GM12865 (cell line): ENCODE measurements at regions not wholly inside any gene's neighbourhood (a gene's known extent, or its start where the extent isn't known, plus 50 kb on each side); places are given as distances from the start of the nearest gene placed in this dataset.

Source experiments
- DNase-seq: peaks from one replicate; pipeline ENCODE4 v3.0.0; 2010; ENCODE audit warnings: low read depth
- H3K4me3 ChIP-seq: 2 replicates; pipeline ENCODE4 v1.5.1; 2011; ENCODE audit warnings: mild to moderate bottlenecking, low read depth, low read length, control low read depth
- TF ChIP-seq, protein P1 (sequence below): IDR thresholded peaks from 2 replicates; pipeline ENCODE4 v1.5.1; 2011; ENCODE audit warnings: low read length, control low read depth, low read depth, inconsistent platforms; ENCODE audit not compliant: insufficient read depth; ENCODE audit errors: missing control alignments

- TF ChIP-seq, protein P1, sequence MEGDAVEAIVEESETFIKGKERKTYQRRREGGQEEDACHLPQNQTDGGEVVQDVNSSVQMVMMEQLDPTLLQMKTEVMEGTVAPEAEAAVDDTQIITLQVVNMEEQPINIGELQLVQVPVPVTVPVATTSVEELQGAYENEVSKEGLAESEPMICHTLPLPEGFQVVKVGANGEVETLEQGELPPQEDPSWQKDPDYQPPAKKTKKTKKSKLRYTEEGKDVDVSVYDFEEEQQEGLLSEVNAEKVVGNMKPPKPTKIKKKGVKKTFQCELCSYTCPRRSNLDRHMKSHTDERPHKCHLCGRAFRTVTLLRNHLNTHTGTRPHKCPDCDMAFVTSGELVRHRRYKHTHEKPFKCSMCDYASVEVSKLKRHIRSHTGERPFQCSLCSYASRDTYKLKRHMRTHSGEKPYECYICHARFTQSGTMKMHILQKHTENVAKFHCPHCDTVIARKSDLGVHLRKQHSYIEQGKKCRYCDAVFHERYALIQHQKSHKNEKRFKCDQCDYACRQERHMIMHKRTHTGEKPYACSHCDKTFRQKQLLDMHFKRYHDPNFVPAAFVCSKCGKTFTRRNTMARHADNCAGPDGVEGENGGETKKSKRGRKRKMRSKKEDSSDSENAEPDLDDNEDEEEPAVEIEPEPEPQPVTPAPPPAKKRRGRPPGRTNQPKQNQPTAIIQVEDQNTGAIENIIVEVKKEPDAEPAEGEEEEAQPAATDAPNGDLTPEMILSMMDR = no peak
- DNase-seq = no peak
- H3K4me3 ChIP-seq = no peak overlapping the region
Measured at GRCh38 chr7:46854958-46855473, 726.9 kb downstream of the TNS3 start.

DNA sequence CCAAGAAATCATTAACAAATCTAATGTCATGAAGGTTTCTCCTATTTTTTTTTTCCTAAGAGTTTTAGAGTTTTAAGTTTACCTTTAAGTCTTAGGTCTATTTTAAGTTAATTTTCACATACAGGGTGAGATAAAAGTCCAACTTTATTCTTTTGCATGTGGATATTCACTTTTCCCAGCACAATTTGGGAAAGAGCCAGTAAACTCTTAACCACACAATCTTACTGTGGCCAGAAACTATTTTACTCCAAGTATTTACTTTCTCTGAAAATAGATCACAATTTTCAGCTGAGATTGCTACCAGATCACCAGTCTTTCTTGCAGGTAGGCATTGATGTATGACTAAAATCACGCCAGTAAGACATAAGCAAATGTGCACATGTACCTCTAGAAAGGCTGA is 728.5 kb downstream of the TNS3 start:
- no peak for DNase-seq
- no peak overlapping the region for H3K4me3 ChIP-seq
- TF ChIP-seq, protein P1 = no peak

DNA sequence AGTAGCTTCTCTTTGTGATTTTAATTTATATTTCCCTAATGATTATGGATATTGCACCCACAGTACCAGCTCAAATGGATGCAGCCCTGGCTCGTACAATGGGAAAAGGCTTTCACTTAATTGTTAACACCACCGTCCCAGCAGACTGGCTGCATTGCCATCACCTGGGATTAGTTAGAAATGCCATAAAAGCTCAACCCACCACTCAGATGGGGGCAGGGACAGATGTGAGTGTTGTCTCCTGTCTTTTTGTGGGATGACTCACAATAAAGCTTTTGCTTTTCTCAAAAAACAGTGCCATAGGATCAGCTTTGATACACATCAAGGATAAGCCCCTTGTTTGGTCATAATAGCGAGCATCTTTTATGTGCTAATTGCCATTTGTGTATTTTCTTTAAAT is 729.1 kb downstream of the TNS3 start:
- TF ChIP-seq, protein P1 = no peak
- no peak for DNase-seq

DNA sequence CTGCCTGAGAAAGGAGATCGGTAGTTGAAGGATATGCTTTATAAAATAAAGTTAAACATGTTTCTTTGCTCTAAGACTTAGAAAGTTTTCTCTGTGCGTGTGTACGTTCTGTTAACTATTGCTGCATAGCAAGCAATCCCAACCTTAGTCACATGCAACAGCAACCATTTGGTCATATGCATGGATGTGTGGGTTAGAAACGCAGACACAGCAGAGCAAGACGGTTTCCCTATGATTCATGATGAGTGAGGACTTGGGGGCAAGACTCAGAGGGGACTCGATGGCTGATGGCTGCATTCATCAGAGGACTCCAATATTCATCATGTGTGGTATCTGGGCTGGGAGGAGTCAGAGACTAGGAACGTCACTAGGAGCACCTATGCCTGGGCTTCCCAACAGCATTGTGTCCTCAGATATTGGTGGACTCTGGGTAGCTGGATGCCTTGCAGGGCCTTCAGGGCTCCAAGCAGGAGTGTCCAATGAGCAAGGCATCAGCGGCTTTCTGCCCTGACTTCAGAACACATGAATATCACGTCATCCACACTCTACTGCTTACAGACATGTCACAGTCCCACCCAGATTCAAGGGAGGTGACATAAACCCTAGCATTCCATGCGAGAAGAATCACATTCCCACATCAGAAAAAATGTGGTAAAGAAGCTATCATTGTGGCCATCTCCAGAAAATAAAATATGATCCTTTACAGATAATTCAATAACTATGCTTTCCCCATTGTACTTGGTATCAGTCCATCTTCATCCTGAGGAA is 731.2 kb downstream of the TNS3 start:
- TF ChIP-seq, protein P1 = no peak
- no peak overlapping the region for H3K4me3 ChIP-seq
- DNase-seq = no peak

More for the DNA sequence above, 729.1 kb downstream of the TNS3 start:
- H3K4me3 ChIP-seq = no peak overlapping the region

DNA sequence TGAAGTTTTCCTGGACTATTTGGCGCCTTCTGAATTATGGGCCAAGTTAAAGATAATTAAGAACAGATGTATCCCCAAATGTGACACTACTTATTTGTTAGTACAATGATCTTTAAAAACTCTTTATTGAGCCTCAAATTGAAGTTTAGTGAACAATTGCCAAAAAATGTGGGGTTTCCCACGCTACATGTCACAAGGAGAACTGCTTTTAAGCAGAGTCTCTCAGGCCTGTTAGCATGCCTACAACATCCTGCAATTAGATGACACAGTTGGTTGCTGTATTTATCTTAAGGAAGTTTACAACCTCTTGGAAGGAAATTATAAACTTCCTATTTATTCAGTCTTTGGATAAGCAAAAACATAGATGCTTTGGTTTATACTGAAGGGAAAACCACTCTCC is 733.0 kb downstream of the TNS3 start:
- no peak overlapping the region for H3K4me3 ChIP-seq
- DNase-seq = no peak
- TF ChIP-seq, protein P1 = no peak

- no peak overlapping the region for H3K4me3 ChIP-seq
- TF ChIP-seq, protein P1 = no peak
- DNase-seq = no peak
Measured at GRCh38 chr7:46848311-46848710, 733.6 kb downstream of the TNS3 start.

GRCh38 chr7:46847126-46847525 is 734.8 kb downstream of the TNS3 start:
- H3K4me3 ChIP-seq = no peak overlapping the region
- no peak for DNase-seq
- TF ChIP-seq, protein P1 = no peak
